HEK293T (cell line): ENCODE measurements at regions not wholly inside any gene's neighbourhood (a gene's known extent, or its start where the extent isn't known, plus 50 kb on each side); places are given as distances from the start of the nearest gene placed in this dataset.

Source experiments
- BHLHE40 ChIP-seq: fragments of 450-650 bp; IDR thresholded peaks from 2 replicates; pipeline ENCODE4 v1.6.1; 2016; ENCODE audit warnings: mild to moderate bottlenecking, moderate library complexity, borderline replicate concordance
- ELF4 ChIP-seq: fragments of 450-650 bp; IDR thresholded peaks from 2 replicates; pipeline ENCODE4 v1.6.1; 2017; ENCODE audit warnings: antibody characterized with exemption
- FOXK2 ChIP-seq: fragments of 450-650 bp; IDR thresholded peaks from 2 replicates; pipeline ENCODE4 v1.6.1; 2016; ENCODE audit warnings: mild to moderate bottlenecking
- FOXM1 ChIP-seq: fragments of 450-650 bp; IDR thresholded peaks from 2 replicates; pipeline ENCODE4 v1.6.1; 2017; ENCODE audit warnings: mild to moderate bottlenecking, borderline replicate concordance
- HDGF ChIP-seq: fragments of 450-650 bp; IDR thresholded peaks from 2 replicates; pipeline ENCODE4 v1.6.1; 2017; ENCODE audit warnings: antibody characterized with exemption, borderline replicate concordance
- L3MBTL2 ChIP-seq: fragments of 450-650 bp; conservative IDR thresholded peaks from 2 replicates; pipeline ENCODE4 v1.6.1; 2016; ENCODE audit warnings: mild to moderate bottlenecking
- LEF1 ChIP-seq: fragments of 450-650 bp; IDR thresholded peaks from 2 replicates; pipeline ENCODE4 v1.6.1; 2017; ENCODE audit warnings: mild to moderate bottlenecking, borderline replicate concordance
- NFRKB ChIP-seq: fragments of 450-650 bp; IDR thresholded peaks from 2 replicates; pipeline ENCODE4 v1.6.1; 2016; ENCODE audit warnings: mild to moderate bottlenecking, moderate library complexity
- SP1 ChIP-seq: fragments of 450-650 bp; IDR thresholded peaks from 2 replicates; pipeline ENCODE4 v1.6.1; 2017
- SUZ12 ChIP-seq: fragments of 450-650 bp; IDR thresholded peaks from 2 replicates; pipeline ENCODE4 v1.6.1; 2016; ENCODE audit warnings: mild to moderate bottlenecking
- TARDBP ChIP-seq: fragments of 450-650 bp; IDR thresholded peaks from 2 replicates; pipeline ENCODE4 v1.6.1; 2016
- ZNF384 ChIP-seq: fragments of 450-650 bp; IDR thresholded peaks from 2 replicates; pipeline ENCODE4 v1.6.1; 2016
- TF ChIP-seq, protein P1 (sequence below): fragments of 450-650 bp; IDR thresholded peaks from 2 replicates; pipeline ENCODE4 v1.6.1; 2016

GRCh38 chr7:54242776-54243175 lies 299.4 kb upstream of the VSTM2A start:
- TF ChIP-seq SUZ12 = no peak
- no peak for TF ChIP-seq LEF1
- TF ChIP-seq HDGF = no peak
- no peak for TF ChIP-seq BHLHE40
- no peak for TF ChIP-seq SP1
- TF ChIP-seq ELF4 = no peak
- TF ChIP-seq ZNF384 = no peak
- TF ChIP-seq, protein P1, sequence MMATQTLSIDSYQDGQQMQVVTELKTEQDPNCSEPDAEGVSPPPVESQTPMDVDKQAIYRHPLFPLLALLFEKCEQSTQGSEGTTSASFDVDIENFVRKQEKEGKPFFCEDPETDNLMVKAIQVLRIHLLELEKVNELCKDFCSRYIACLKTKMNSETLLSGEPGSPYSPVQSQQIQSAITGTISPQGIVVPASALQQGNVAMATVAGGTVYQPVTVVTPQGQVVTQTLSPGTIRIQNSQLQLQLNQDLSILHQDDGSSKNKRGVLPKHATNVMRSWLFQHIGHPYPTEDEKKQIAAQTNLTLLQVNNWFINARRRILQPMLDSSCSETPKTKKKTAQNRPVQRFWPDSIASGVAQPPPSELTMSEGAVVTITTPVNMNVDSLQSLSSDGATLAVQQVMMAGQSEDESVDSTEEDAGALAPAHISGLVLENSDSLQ = no peak
- TF ChIP-seq L3MBTL2 = no peak
- no peak for TF ChIP-seq FOXK2
- no peak for TF ChIP-seq TARDBP
- no peak for TF ChIP-seq NFRKB
- no peak for TF ChIP-seq FOXM1
